Common myeloid progenitor, CD34-positive (primary cell): ENCODE measurements at regions not wholly inside any gene's neighbourhood (a gene's known extent, or its start where the extent isn't known, plus 50 kb on each side); places are given as distances from the start of the nearest gene placed in this dataset.

ENCODE experiments used
- CTCF ChIA-PET: fragments of 350-600 bp; sonication (Branson Sonifier 250); formaldehyde crosslinking; loops from one replicate; lab custom pipeline; 2021; ENCODE audit warnings: antibody characterized with exemption; lab: Charles Lee
- POLR2A ChIA-PET: fragments of 350-600 bp; sonication (Branson Sonifier 250); formaldehyde crosslinking; loops from one replicate; lab custom pipeline; 2021; ENCODE audit warnings: antibody characterized with exemption; lab: Charles Lee
- DNase-seq, 3 donors: peaks; one replicate each; pipeline versions ENCODE4 v3.0.0 to v3.0.0-alpha.2; 2013
- H3K27ac ChIP-seq, 2 experiments: 1 replicate in 1 of 2; 2 replicates in 1 of 2; pipeline ENCODE4 v1.7.0; 2013; ENCODE audit warnings: inconsistent platforms in 2 of 2, low read length in 2 of 2, mild to moderate bottlenecking in 2 of 2, low read depth in 1 of 2, moderate library complexity in 1 of 2; ENCODE audit not compliant: severe bottlenecking in 2 of 2, insufficient read depth in 1 of 2, poor library complexity in 1 of 2
- H3K27me3 ChIP-seq, 5 experiments: replicated peaks in 2 of 5; 1 replicate in 3 of 5; 2 replicates in 2 of 5; pipeline versions ENCODE4 v1.6.1 to v1.7.0; 2013; ENCODE audit warnings: low read length in 4 of 5, mild to moderate bottlenecking in 2 of 5, moderate library complexity in 2 of 5, inconsistent platforms in 1 of 5; ENCODE audit not compliant: insufficient read depth in 5 of 5, control insufficient read depth in 4 of 5
- H3K36me3 ChIP-seq, 4 experiments: 1 replicate in 2 of 4; 2 replicates in 2 of 4; pipeline versions ENCODE4 v1.6.1 to v1.7.0; 2013; ENCODE audit warnings: low read length in 3 of 4, control low read depth in 1 of 4, mild to moderate bottlenecking in 1 of 4; ENCODE audit not compliant: control insufficient read depth in 4 of 4, insufficient read depth in 4 of 4
- H3K4me1 ChIP-seq, 4 experiments: 1 replicate in 3 of 4; 2 replicates in 1 of 4; pipeline versions ENCODE4 v1.6.1 to v1.7.1; 2013; ENCODE audit warnings: low read length in 3 of 4, mild to moderate bottlenecking in 3 of 4, control low read depth in 1 of 4, inconsistent platforms in 1 of 4, moderate library complexity in 1 of 4; ENCODE audit not compliant: control insufficient read depth in 4 of 4, insufficient read depth in 4 of 4; ENCODE audit errors: control extremely low read depth in 1 of 4
- H3K4me3 ChIP-seq, 7 experiments: 1 replicate in 4 of 7; 2 replicates in 3 of 7; pipeline versions ENCODE4 v1.5.1 to v1.7.0; 2013; ENCODE audit warnings: mild to moderate bottlenecking in 7 of 7, low read length in 6 of 7, moderate library complexity in 6 of 7, inconsistent platforms in 2 of 7, low read depth in 2 of 7, control low read depth in 1 of 7; ENCODE audit not compliant: insufficient read depth in 4 of 7, control insufficient read depth in 1 of 7; ENCODE audit errors: extremely low read depth in 1 of 7
- H3K9me3 ChIP-seq, 5 experiments: 1 replicate in 4 of 5; 2 replicates in 1 of 5; pipeline versions ENCODE4 v1.6.1 to v1.7.1; 2013; ENCODE audit warnings: low read length in 4 of 5, mild to moderate bottlenecking in 2 of 5, inconsistent platforms in 1 of 5, low read depth in 1 of 5, moderate library complexity in 1 of 5; ENCODE audit not compliant: control insufficient read depth in 4 of 5, insufficient read depth in 2 of 5; ENCODE audit errors: control extremely low read depth in 1 of 5
- WGBS: methylation state at CpG from one replicate; pipeline ENCODE4 v1.1.5; 2013; ENCODE audit not compliant: insufficient coverage; 5-methylcytosine and 5-hydroxymethylcytosine counted together

- Histone ChIP-seq H3K4me3 (no peak overlapping the region), H3K9me3 (no peaks in the 10 kb centered on the region), H3K27ac (no peak overlapping the region), H3K36me3 (no peaks in the 10 kb centered on the region), H3K4me1 (no peaks in the 10 kb centered on the region), H3K27me3 (peaks cover 0 to 4% (median 0%) of the 10 kb centered on the region in 5 experiments)
- CTCF ChIA-PET, result interaction anchor here (0.9 to 1.4 kb wide), 4 partner anchors 10 to 109 kb away, joined by 3 to 4 read pairs (median 4); no protein-coding TSS in a partner anchor
- DNase-seq, result no peak
- 97% methylated on average over 7 of the region's 7 CpGs for WGBS
- POLR2A ChIA-PET, result no interaction called here
Measured at GRCh38 chr5:172588380-172588779, 52.7 kb upstream of the NEURL1B start.

DNA sequence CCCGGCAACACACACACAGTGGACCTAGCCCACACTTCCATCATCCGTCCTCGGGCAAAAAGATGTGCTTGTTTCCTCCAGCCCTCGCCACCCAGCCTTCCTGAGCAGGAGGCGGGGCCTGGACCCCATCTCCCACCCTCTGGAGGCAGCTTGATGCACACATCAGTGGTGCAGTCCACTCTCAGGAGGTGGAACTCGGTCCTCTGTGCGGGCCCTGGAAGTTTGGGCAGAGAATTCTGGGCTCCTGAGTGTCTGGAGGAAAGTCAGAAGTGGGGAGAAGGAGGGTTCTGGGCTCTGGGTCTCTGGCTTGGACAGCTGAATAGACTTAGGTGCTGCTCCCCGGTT is 54.0 kb upstream of the NEURL1B start:
- H3K4me1 ChIP-seq, result no peaks in the 10 kb centered on the region
- DNase-seq, result no peak
- no peak overlapping the region for H3K4me3 ChIP-seq
- H3K27me3 ChIP-seq, result peaks cover 0 to 6% (median 0%) of the 10 kb centered on the region in 5 experiments
- no peaks in the 10 kb centered on the region for H3K9me3 ChIP-seq
- no peak overlapping the region for H3K27ac ChIP-seq
- ChIA-PET CTCF (interaction anchor here (0.9 to 1.4 kb wide), 5 partner anchors 10 to 107 kb away, joined by 3 to 4 read pairs (median 3); no protein-coding TSS in a partner anchor), POLR2A (no interaction called here)
- 92% methylated on average over 7 of the region's 8 CpGs for WGBS
- H3K36me3 ChIP-seq, result no peaks in the 10 kb centered on the region

DNA sequence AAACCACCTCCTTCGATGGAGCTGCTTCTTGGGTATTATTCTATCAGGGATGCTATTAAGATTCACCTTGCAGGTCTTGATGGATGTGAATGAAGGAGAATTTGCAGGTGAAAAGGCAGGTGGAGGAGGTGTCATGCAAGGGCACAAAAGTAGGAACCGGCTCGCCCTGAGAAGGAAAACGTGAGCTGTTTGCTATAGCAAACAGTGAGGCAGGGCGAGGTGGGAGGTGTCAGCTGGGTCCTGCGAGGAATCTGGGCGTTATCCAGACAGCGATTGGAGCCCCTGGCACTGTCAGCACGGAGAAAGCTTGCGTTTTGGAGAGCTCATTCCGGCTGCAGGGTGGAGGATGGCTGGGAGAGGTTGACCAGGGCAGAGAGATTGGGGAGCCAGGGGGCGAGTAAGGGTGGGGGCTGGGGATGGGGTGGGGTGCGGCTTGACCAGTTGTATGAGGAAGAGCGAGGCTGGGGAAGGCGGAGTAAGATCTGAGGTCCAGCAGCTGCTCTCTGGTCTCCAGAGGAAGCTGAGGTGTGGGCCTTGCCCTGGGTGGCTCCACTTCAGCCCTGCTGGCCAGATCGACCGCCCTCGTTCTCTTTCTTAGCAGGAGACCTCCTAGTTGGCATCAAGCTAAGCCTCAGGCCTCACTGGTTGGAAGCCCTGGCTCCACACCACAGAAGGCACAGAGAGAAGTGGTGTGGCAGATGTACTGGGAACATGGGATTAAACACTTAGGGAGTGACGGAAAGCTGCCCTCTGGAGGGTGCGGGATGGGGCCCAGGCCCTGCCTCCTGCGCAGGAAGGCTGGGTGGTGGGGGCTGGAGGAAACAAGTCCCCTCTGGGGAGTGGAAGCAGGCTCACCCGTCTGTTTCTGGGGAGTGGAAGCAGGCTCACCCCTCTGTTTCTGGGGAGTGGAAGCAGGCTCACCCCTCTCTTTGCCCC is 54.7 kb upstream of the NEURL1B start:
- H3K9me3 ChIP-seq, result no peaks in the 10 kb centered on the region
- H3K36me3 ChIP-seq, result no peaks in the 10 kb centered on the region
- POLR2A ChIA-PET, result no interaction called here
- no peak overlapping the region for H3K27ac ChIP-seq
- 88% methylated on average over 18 of the region's 22 CpGs for WGBS
- CTCF ChIA-PET, result interaction anchor here (1.0 to 1.2 kb wide), 2 partner anchors 13 to 21 kb away, joined by 3 to 4 read pairs; no protein-coding TSS in a partner anchor
- no peaks in the 10 kb centered on the region for H3K4me1 ChIP-seq
- H3K4me3 ChIP-seq, result no peak overlapping the region
- no peak for DNase-seq
- peaks cover 0 to 6% (median 0%) of the 10 kb centered on the region in 5 experiments for H3K27me3 ChIP-seq

- Histone ChIP-seq H3K27me3 (peaks cover 0 to 6% (median 0%) of the 10 kb centered on the region in 5 experiments), H3K27ac (no peak overlapping the region), H3K4me3 (no peak overlapping the region), H3K36me3 (no peaks in the 10 kb centered on the region), H3K9me3 (no peaks in the 10 kb centered on the region), H3K4me1 (no peaks in the 10 kb centered on the region)
- WGBS, result 97% methylated on average over 5 of the region's 5 CpGs
- no peak for DNase-seq
- ChIA-PET CTCF (no interaction called here), POLR2A (no interaction called here)
Measured at GRCh38 chr5:172585114-172585513, 55.9 kb upstream of the NEURL1B start.

DNA sequence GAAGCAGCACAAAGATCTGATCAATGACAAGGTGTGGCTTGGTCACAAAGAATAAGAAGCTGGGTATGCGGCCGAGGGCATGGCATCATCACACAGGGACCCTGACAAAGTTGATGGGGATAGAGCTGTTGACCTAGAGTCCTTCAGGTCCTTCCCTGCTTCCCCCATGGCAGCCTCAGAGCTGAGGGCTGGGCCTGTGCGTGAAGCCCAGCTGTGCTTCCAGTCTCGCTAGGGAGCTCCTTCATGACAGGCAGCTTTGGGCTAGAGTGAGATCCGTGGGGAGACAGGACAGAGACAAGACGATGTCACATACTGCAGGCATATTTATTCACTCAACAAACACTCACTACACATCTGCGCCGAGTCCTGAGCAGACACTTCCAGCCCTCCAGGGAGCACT is 56.4 kb upstream of the NEURL1B start:
- CTCF ChIA-PET, result no interaction called here
- no peak overlapping the region for H3K27ac ChIP-seq
- no peaks in the 10 kb centered on the region for H3K4me1 ChIP-seq
- no peaks in the 10 kb centered on the region for H3K9me3 ChIP-seq
- H3K4me3 ChIP-seq, result no peak overlapping the region
- DNase-seq, result no peak
- POLR2A ChIA-PET, result no interaction called here
- 98% methylated on average over 7 of the region's 8 CpGs for WGBS
- H3K27me3 ChIP-seq, result peaks cover 0 to 6% (median 0%) of the 10 kb centered on the region in 5 experiments
- no peaks in the 10 kb centered on the region for H3K36me3 ChIP-seq

DNA sequence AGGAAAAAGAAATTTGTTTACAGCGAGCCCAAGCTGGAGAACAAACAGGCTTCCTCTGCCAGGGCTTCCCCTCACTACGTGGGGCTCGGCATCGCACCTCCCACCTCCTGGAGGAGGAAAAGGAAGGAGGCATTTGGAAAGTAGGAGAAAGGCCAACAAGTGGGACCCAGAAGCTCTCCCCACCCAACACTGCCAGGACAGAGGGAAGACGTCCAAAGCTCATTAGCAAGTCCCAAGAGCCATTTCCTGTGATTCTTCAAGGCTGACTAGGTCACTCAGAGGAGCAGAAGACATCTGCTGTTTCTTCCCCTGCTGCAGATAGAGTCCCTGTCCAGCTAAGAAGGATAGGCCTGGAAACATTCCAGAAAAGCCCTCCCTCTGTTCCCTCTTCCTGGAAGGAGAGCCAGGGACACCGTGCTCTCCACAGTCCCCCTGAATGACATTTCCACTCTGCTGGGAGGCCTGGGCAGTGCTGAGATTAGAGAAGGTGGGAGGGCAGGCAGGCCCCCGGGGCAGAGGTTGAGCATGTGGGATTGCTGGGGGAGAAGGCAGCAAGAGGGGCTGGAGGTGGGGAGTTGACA is 57.0 kb upstream of the NEURL1B start:
- ChIA-PET CTCF (no interaction called here), POLR2A (no interaction called here)
- H3K27ac ChIP-seq, result no peak overlapping the region
- peaks cover 0 to 4% (median 0%) of the 10 kb centered on the region in 5 experiments for H3K27me3 ChIP-seq
- no peaks in the 10 kb centered on the region for H3K9me3 ChIP-seq
- 82% methylated on average over 5 of the region's 7 CpGs for WGBS
- no peaks in the 10 kb centered on the region for H3K4me1 ChIP-seq
- no peak for DNase-seq
- H3K36me3 ChIP-seq, result no peaks in the 10 kb centered on the region
- H3K4me3 ChIP-seq, result no peak overlapping the region

GRCh38 chr5:172582940-172583339 is 58.1 kb upstream of the NEURL1B start:
- Histone ChIP-seq H3K27ac (no peak overlapping the region), H3K9me3 (no peaks in the 10 kb centered on the region), H3K4me1 (no peaks in the 10 kb centered on the region), H3K4me3 (no peak overlapping the region), H3K27me3 (peaks cover 0 to 4% (median 0%) of the 10 kb centered on the region in 5 experiments), H3K36me3 (no peaks in the 10 kb centered on the region)
- no peak for DNase-seq
- CTCF ChIA-PET, result no interaction called here
- WGBS, result 98% methylated on average over 5 of the region's 6 CpGs
- POLR2A ChIA-PET, result no interaction called here
